CD8-positive, alpha-beta memory T cell (primary cell): ENCODE measurements at regions not wholly inside any gene's neighbourhood (a gene's known extent, or its start where the extent isn't known, plus 50 kb on each side); places are given as distances from the start of the nearest gene placed in this dataset.

Experiments used
- CTCF ChIA-PET: fragments of 350-600 bp; sonication (Branson Sonifier 250); formaldehyde crosslinking; loops from one replicate; lab custom pipeline; 2021; ENCODE audit warnings: antibody characterized with exemption; lab: Charles Lee
- POLR2A ChIA-PET: fragments of 350-600 bp; sonication (Branson Sonifier 250); formaldehyde crosslinking; loops from one replicate; lab custom pipeline; 2021; ENCODE audit warnings: antibody characterized with exemption; lab: Charles Lee
- DNase-seq, 5 donors: peaks; one replicate each; pipeline versions ENCODE4 v3.0.0 to v3.0.0-alpha.2; 2020 to 2022; ENCODE audit warnings: mixed read lengths in 1 of 5
- H3K27ac ChIP-seq: one replicate; pipeline ENCODE4 v1.7.0; 2013; ENCODE audit warnings: low read depth, mild to moderate bottlenecking, low read length, moderate library complexity
- H3K27me3 ChIP-seq: 2 replicates; pipeline ENCODE4 v1.7.0; 2013; ENCODE audit warnings: low read length, mild to moderate bottlenecking; ENCODE audit not compliant: insufficient read depth, poor library complexity, severe bottlenecking
- H3K36me3 ChIP-seq: 2 replicates; pipeline ENCODE4 v1.7.0; 2013; ENCODE audit warnings: mild to moderate bottlenecking, low read length, moderate library complexity; ENCODE audit not compliant: insufficient read depth
- H3K4me1 ChIP-seq: 2 replicates; pipeline ENCODE4 v1.7.0; 2013; ENCODE audit warnings: mild to moderate bottlenecking, low read length, moderate library complexity; ENCODE audit not compliant: insufficient read depth
- H3K4me3 ChIP-seq: 2 replicates; pipeline ENCODE4 v1.7.0; 2013; ENCODE audit warnings: mild to moderate bottlenecking, low read length
- H3K9me3 ChIP-seq: 2 replicates; pipeline ENCODE4 v1.7.0; 2013; ENCODE audit warnings: mild to moderate bottlenecking, low read length
- H3K27ac Mint-ChIP-seq, 8 donors: one replicate each; pipeline ENCODE4 v1.8.0; 2020 to 2021; ENCODE audit warnings: mixed read lengths in 8 of 8, mild to moderate bottlenecking in 6 of 8, inconsistent platforms in 3 of 8, moderate library complexity in 3 of 8
- H3K27me3 Mint-ChIP-seq, 2 donors: one replicate each; pipeline ENCODE4 v1.8.0; 2020 to 2021; ENCODE audit warnings: mixed read lengths in 2 of 2, mild to moderate bottlenecking in 1 of 2, moderate library complexity in 1 of 2
- H3K36me3 Mint-ChIP-seq, 3 donors: one replicate each; pipeline ENCODE4 v1.8.0; 2020 to 2021; ENCODE audit warnings: mixed read lengths in 3 of 3, inconsistent platforms in 1 of 3, mild to moderate bottlenecking in 1 of 3
- H3K4me1 Mint-ChIP-seq, 3 donors: one replicate each; pipeline ENCODE4 v1.8.0; 2020 to 2021; ENCODE audit warnings: mixed read lengths in 3 of 3, inconsistent platforms in 1 of 3, mild to moderate bottlenecking in 1 of 3
- H3K4me3 Mint-ChIP-seq, 7 donors: one replicate each; pipeline ENCODE4 v1.8.0; 2020 to 2021; ENCODE audit warnings: mixed read lengths in 7 of 7, mild to moderate bottlenecking in 6 of 7, moderate library complexity in 4 of 7, inconsistent platforms in 2 of 7
- H3K9me3 Mint-ChIP-seq, 5 donors: one replicate each; pipeline ENCODE4 v1.8.0; 2020 to 2022; ENCODE audit warnings: mixed read lengths in 5 of 5, mild to moderate bottlenecking in 3 of 5, moderate library complexity in 2 of 5, inconsistent platforms in 1 of 5

DNA sequence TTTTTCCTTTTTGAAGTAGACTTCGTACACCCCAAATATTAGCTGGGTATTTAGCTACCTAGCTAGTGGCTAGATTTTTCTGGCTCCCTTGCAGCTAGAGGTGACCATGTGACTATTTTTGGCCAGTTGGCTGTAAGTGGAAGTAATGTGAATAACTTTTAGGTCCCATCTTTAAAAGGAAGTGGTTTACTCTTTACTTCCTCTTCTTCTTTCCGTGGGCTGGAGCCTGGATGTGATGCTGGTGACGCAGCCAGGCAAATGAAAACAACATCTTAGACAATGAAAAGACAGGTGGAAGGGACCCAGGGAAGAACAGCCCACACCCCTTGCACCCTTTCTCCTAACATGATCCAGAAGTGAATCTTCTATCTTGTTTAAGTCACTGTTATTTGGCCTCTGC, 245.5 kb downstream of the ATP23 start:
- H3K36me3 ChIP-seq: no peaks in the 10 kb centered on the region
- Mint-ChIP-seq H3K4me1 (no peaks in the 10 kb centered on the region), H3K27ac (no peak overlapping the region), H3K36me3 (no peaks in the 10 kb centered on the region), H3K27me3 (peaks cover 0 to 7% of the 10 kb centered on the region in 2 donors), H3K9me3 (peaks cover 3 to 7% (median 5%) of the 10 kb centered on the region in 5 donors), H3K4me3 (no peak overlapping the region)
- POLR2A ChIA-PET: no interaction called here
- CTCF ChIA-PET: no interaction called here
- no peaks in the 10 kb centered on the region for H3K27me3 ChIP-seq
- H3K9me3 ChIP-seq: no peaks in the 10 kb centered on the region
- no peak overlapping the region for H3K4me3 ChIP-seq
- DNase-seq: no peak
- H3K27ac ChIP-seq: no peak overlapping the region
- no peaks in the 10 kb centered on the region for H3K4me1 ChIP-seq

DNA sequence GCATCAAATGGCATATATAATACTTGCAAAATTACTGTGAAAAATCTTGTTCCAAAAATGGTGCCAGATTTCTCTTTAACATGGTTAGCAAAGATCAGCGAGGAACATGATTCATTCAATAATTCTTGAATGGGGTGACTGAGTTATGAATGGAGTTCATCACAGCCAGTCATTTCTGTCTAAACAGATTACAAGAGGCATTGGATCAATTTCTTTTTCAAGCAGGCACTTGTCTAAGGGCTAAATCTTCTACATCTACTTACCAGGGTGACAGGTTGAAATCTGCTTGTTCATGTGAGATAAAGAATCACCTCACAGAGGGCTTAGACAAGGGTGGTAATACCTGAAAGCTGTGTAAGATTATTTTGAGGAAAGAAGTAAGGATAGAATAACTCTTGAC, 247.7 kb downstream of the ATP23 start:
- ChIA-PET CTCF (no interaction called here), POLR2A (no interaction called here)
- no peak for DNase-seq
- no peak overlapping the region for H3K4me3 Mint-ChIP-seq
- Histone ChIP-seq H3K9me3 (no peaks in the 10 kb centered on the region), H3K27me3 (no peaks in the 10 kb centered on the region), H3K4me3 (no peak overlapping the region), H3K36me3 (no peaks in the 10 kb centered on the region), H3K27ac (no peak overlapping the region), H3K4me1 (no peaks in the 10 kb centered on the region)
- H3K27ac Mint-ChIP-seq: no peak overlapping the region
- no peaks in the 10 kb centered on the region for H3K27me3 Mint-ChIP-seq
- peaks cover 3 to 7% (median 5%) of the 10 kb centered on the region in 5 donors for H3K9me3 Mint-ChIP-seq
- H3K4me1 Mint-ChIP-seq: no peaks in the 10 kb centered on the region
- no peaks in the 10 kb centered on the region for H3K36me3 Mint-ChIP-seq

DNA sequence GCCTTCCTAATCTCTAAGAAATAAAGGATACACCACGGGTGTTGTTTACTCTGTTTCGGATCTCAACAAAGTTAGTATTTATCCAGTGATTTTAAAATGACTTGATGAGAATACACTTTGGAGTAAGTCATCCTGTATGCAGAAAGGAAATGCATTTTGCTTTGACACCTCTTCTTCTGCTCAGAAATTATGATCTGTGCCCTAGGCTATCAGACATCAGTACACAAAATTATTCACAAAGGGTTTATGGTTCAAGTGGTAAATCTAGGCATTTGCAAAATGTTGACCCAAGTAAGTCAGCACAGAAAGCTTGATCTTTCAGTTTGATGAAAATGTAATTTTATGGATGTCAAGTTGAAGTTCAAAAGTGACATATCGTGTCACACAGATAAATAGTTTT, 248.5 kb downstream of the ATP23 start:
- no peaks in the 10 kb centered on the region for H3K4me1 Mint-ChIP-seq
- peaks cover 0 to 6% of the 10 kb centered on the region in 2 donors for H3K27me3 Mint-ChIP-seq
- H3K4me1 ChIP-seq: no peaks in the 10 kb centered on the region
- H3K27me3 ChIP-seq: no peaks in the 10 kb centered on the region
- H3K9me3 ChIP-seq: no peaks in the 10 kb centered on the region
- H3K9me3 Mint-ChIP-seq: peaks cover 3 to 7% (median 5%) of the 10 kb centered on the region in 5 donors
- H3K36me3 Mint-ChIP-seq: no peaks in the 10 kb centered on the region
- CTCF ChIA-PET: no interaction called here
- H3K4me3 ChIP-seq: no peak overlapping the region
- no peak for DNase-seq
- no peak overlapping the region for H3K27ac Mint-ChIP-seq
- POLR2A ChIA-PET: no interaction called here
- no peak overlapping the region for H3K4me3 Mint-ChIP-seq
- no peak overlapping the region for H3K27ac ChIP-seq
- no peaks in the 10 kb centered on the region for H3K36me3 ChIP-seq

DNA sequence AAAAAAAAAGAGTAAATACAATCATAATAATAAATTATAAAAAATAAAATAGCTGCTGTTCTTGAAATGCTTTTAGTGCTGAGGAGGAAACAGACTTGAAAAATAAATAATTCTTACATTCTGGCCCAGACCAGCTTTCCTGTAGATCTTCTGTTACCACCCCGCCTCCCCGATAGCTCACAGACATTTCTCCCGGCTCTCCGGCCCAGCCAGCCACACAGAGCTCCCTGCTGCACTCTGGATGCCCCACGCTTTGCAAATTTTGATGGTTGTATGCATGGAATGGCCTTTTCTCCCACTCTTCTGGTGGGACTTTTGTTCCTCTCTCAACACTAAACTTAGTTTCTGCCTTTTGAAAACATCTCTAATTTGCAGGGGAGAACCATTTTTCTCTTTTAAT, 249.3 kb downstream of the ATP23 start:
- H3K36me3 Mint-ChIP-seq: no peaks in the 10 kb centered on the region

DNA sequence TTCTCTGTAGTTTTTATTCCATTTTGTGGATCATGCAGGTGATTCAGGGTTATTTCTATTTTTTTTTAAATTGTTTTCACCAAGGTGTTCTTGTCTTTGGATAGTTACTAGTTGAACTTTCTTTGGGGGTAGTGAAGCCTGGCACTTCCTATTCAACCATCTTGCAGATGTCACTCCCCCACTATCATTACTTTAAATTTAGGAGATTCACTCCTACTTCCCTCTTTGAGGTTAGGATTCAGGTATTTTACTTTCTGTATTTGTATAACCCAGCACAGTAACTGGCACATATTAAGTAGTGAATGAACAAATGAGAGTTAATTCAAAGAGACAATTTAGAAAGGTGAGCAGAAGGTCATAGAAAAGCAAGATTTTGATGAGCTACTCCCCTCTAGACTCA, 255.6 kb downstream of the ATP23 start:
- Mint-ChIP-seq H3K4me3 (no peak overlapping the region), H3K4me1 (no peaks in the 10 kb centered on the region), H3K27ac (no peak overlapping the region), H3K36me3 (no peaks in the 10 kb centered on the region), H3K9me3 (no peaks in the 10 kb centered on the region), H3K27me3 (peaks cover 7 to 53% of the 10 kb centered on the region in 2 donors)
- no peak for DNase-seq
- POLR2A ChIA-PET: no interaction called here
- Histone ChIP-seq H3K27me3 (no peaks in the 10 kb centered on the region), H3K27ac (no peak overlapping the region), H3K4me1 (no peaks in the 10 kb centered on the region), H3K4me3 (no peak overlapping the region), H3K9me3 (no peaks in the 10 kb centered on the region), H3K36me3 (no peaks in the 10 kb centered on the region)
- CTCF ChIA-PET: no interaction called here

More for the DNA sequence above, 249.3 kb downstream of the ATP23 start:
- no peak overlapping the region for H3K4me3 Mint-ChIP-seq
- peaks cover 0 to 12% of the 10 kb centered on the region in 2 donors for H3K27me3 Mint-ChIP-seq
- Histone ChIP-seq H3K4me3 (no peak overlapping the region), H3K36me3 (no peaks in the 10 kb centered on the region), H3K27ac (no peak overlapping the region), H3K27me3 (no peaks in the 10 kb centered on the region), H3K4me1 (no peaks in the 10 kb centered on the region), H3K9me3 (no peaks in the 10 kb centered on the region)
- no peaks in the 10 kb centered on the region for H3K4me1 Mint-ChIP-seq
- no peak for DNase-seq
- H3K9me3 Mint-ChIP-seq: peaks cover 3 to 5% (median 4%) of the 10 kb centered on the region in 5 donors
- ChIA-PET POLR2A (no interaction called here), CTCF (no interaction called here)
- no peak overlapping the region for H3K27ac Mint-ChIP-seq

GRCh38 chr12:58202933-58203718, 261.8 kb downstream of the ATP23 start:
- Mint-ChIP-seq H3K27ac (no peak overlapping the region), H3K36me3 (no peaks in the 10 kb centered on the region), H3K27me3 (peaks cover 3 to 22% of the 10 kb centered on the region in 2 donors), H3K4me3 (no peak overlapping the region), H3K4me1 (no peaks in the 10 kb centered on the region), H3K9me3 (no peaks in the 10 kb centered on the region)
- Histone ChIP-seq H3K4me3 (no peak overlapping the region), H3K36me3 (no peaks in the 10 kb centered on the region), H3K27ac (no peak overlapping the region), H3K27me3 (no peaks in the 10 kb centered on the region), H3K9me3 (no peaks in the 10 kb centered on the region), H3K4me1 (no peaks in the 10 kb centered on the region)
- ChIA-PET CTCF (no interaction called here), POLR2A (no interaction called here)
- no peak for DNase-seq

- Histone ChIP-seq H3K4me1 (no peaks in the 10 kb centered on the region), H3K27ac (no peak overlapping the region), H3K4me3 (no peak overlapping the region), H3K9me3 (no peaks in the 10 kb centered on the region), H3K36me3 (no peaks in the 10 kb centered on the region), H3K27me3 (no peaks in the 10 kb centered on the region)
- no peaks in the 10 kb centered on the region for H3K9me3 Mint-ChIP-seq
- POLR2A ChIA-PET: no interaction called here
- no peak for DNase-seq
- no peak overlapping the region for H3K4me3 Mint-ChIP-seq
- peaks cover 3 to 13% of the 10 kb centered on the region in 2 donors for H3K27me3 Mint-ChIP-seq
- CTCF ChIA-PET: no interaction called here
- no peak overlapping the region for H3K27ac Mint-ChIP-seq
- no peaks in the 10 kb centered on the region for H3K36me3 Mint-ChIP-seq
- H3K4me1 Mint-ChIP-seq: no peaks in the 10 kb centered on the region
Observed at GRCh38 chr12:58204071-58204470, 262.7 kb downstream of the ATP23 start.

DNA sequence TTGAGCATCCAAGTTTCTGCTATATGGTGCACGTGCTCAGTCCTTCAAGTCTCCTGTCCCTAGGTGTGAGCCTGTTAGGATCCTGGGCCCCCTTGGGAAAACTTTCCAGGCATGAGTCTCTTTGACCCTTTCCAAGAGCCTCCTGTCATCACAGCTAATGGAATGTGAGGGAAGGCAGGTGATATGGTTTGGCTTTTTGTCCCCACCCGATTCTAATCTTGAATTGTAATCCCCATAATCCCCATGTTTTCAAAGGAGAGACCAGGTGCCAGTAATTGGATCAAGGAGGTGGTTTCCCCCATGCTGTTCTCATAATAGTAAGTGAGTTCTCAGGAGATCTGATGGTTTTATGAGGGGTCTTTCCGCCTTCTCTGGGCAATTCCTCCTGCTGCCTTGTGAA, 265.5 kb downstream of the ATP23 start:
- H3K4me1 ChIP-seq: no peaks in the 10 kb centered on the region
- CTCF ChIA-PET: no interaction called here
- H3K36me3 Mint-ChIP-seq: no peaks in the 10 kb centered on the region

More for the DNA sequence above, 265.5 kb downstream of the ATP23 start:
- Mint-ChIP-seq H3K27me3 (peaks cover 0 to 2% of the 10 kb centered on the region in 2 donors), H3K9me3 (no peaks in the 10 kb centered on the region), H3K27ac (no peak overlapping the region), H3K4me3 (no peak overlapping the region), H3K4me1 (no peaks in the 10 kb centered on the region)
- H3K27ac ChIP-seq: no peak overlapping the region
- no peaks in the 10 kb centered on the region for H3K9me3 ChIP-seq
- no peaks in the 10 kb centered on the region for H3K36me3 ChIP-seq
- no peak overlapping the region for H3K4me3 ChIP-seq
- H3K27me3 ChIP-seq: no peaks in the 10 kb centered on the region
- POLR2A ChIA-PET: no interaction called here
- DNase-seq: no peak
